Cardiac muscle cell (in vitro differentiated cells and primary cell): ENCODE measurements at regions not wholly inside any gene's neighbourhood (a gene's known extent, or its start where the extent isn't known, plus 50 kb on each side); places are given as distances from the start of the nearest gene placed in this dataset.

ENCODE experiments used
- DNase-seq, 2 donors: peaks; one replicate each; pipeline versions ENCODE4 v3.0.0 to v3.0.0-alpha.2; 2010 to 2017; ENCODE audit warnings: low read depth in 1 of 2, low spot score in 1 of 2
- H3K27ac ChIP-seq: fragments of 200-600 bp; sonication (generic); 2 replicates; pipeline ENCODE4 v1.5.1; 2016
- H3K27me3 ChIP-seq: fragments of 200-600 bp; sonication (generic); 2 replicates; pipeline ENCODE4 v1.6.0; 2016; ENCODE audit warnings: control low read depth
- H3K36me3 ChIP-seq: fragments of 200-600 bp; sonication (generic); 2 replicates; pipeline ENCODE4 v1.5.1; 2016; ENCODE audit warnings: control low read depth
- H3K4me1 ChIP-seq: fragments of 200-600 bp; sonication (generic); 2 replicates; pipeline ENCODE4 v1.8.1; 2017; ENCODE audit warnings: low read depth, mild to moderate bottlenecking, mixed run types
- H3K4me3 ChIP-seq: fragments of 200-600 bp; sonication (generic); 2 replicates; pipeline ENCODE4 v1.5.1; 2016; ENCODE audit warnings: mild to moderate bottlenecking
- H3K9me3 ChIP-seq: fragments of 200-600 bp; sonication (generic); 2 replicates; pipeline ENCODE4 v1.5.1; 2017; ENCODE audit warnings: low read depth, mild to moderate bottlenecking, control low read depth
- TF ChIP-seq, protein P1 (sequence below): IDR thresholded peaks from 2 replicates; pipeline ENCODE4 v1.5.1; 2012; ENCODE audit warnings: low read depth, mild to moderate bottlenecking, low read length

DNA sequence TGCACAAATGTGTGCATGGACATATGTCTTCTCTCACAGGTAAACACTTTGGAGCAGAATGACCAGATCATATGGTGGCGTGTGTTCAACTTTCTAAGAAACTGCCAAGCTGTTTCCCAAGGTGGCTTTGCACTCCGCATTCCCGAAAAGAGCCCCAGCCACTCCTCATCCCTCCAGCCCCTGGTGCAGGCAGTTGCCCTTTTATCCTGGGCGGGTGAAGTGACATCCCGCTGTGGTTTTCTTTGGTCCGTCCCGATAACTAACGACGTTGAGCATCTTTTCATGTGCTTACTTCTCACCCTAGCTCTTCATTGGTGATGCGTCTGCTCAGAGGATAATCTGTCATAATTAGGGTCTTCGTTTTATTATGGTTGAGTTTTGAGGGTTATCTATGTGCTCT lies 612.5 kb downstream of the MATN1 start:
- DNase-seq: no peak
- Histone ChIP-seq H3K27ac (no peak overlapping the region), H3K9me3 (no peaks in the 10 kb centered on the region), H3K4me3 (no peak overlapping the region), H3K27me3 (peaks cover 35% of the 10 kb centered on the region), H3K4me1 (no peaks in the 10 kb centered on the region), H3K36me3 (no peaks in the 10 kb centered on the region)
- TF ChIP-seq, protein P1, sequence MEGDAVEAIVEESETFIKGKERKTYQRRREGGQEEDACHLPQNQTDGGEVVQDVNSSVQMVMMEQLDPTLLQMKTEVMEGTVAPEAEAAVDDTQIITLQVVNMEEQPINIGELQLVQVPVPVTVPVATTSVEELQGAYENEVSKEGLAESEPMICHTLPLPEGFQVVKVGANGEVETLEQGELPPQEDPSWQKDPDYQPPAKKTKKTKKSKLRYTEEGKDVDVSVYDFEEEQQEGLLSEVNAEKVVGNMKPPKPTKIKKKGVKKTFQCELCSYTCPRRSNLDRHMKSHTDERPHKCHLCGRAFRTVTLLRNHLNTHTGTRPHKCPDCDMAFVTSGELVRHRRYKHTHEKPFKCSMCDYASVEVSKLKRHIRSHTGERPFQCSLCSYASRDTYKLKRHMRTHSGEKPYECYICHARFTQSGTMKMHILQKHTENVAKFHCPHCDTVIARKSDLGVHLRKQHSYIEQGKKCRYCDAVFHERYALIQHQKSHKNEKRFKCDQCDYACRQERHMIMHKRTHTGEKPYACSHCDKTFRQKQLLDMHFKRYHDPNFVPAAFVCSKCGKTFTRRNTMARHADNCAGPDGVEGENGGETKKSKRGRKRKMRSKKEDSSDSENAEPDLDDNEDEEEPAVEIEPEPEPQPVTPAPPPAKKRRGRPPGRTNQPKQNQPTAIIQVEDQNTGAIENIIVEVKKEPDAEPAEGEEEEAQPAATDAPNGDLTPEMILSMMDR: no peak

DNA sequence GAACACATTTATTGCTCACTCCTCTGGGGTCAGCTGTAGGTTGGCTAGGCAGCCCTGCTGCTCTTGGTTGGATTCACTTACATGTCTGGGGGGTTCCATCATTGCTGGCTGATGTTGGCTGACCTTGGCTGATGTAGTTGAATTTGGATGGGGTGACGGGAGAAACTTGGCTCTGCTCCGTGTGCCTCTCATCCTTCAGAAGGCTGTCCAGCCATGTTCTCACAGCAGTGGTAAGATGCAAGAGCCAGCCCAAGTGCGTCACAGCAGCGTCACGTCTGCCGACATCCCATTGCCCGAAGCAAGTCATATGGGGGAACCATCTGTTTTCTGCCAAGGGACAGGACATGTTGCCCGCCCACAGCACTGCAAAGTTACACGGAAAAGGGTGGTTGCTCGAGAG lies 613.5 kb downstream of the MATN1 start:
- TF ChIP-seq, protein P1: no peak
- peaks cover 38% of the 10 kb centered on the region for H3K27me3 ChIP-seq
- no peaks in the 10 kb centered on the region for H3K4me1 ChIP-seq
- peak in 1 of 2 donors; percentile 62 for DNase-seq
- no peak overlapping the region for H3K27ac ChIP-seq
- no peaks in the 10 kb centered on the region for H3K36me3 ChIP-seq
- H3K9me3 ChIP-seq: no peaks in the 10 kb centered on the region
- no peak overlapping the region for H3K4me3 ChIP-seq

DNA sequence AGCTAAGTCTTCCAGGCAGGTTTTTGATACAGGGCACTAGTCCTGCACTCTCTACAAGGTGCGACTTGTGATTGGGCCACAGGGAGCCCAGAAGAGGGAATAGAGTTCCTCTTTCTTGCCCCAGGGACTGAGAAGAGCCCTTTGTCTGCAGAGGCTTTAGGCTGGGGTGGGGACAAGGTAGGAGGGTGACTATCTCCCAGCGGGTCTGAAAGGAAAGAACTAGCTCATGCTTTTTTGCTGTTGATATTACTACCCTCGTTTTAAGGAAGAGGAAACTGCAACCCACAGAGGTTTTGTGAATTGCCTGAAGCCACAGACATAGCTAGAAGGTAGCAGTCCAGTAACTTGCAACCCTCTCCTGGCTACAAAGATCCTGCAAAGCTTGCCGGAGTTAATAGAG lies 615.2 kb downstream of the MATN1 start:
- Histone ChIP-seq H3K4me3 (no peak overlapping the region), H3K27ac (no peak overlapping the region), H3K27me3 (peaks cover 39% of the 10 kb centered on the region), H3K4me1 (peaks cover 3% of the 10 kb centered on the region), H3K9me3 (no peaks in the 10 kb centered on the region), H3K36me3 (no peaks in the 10 kb centered on the region)
- TF ChIP-seq, protein P1: no peak
- no peak for DNase-seq

DNA sequence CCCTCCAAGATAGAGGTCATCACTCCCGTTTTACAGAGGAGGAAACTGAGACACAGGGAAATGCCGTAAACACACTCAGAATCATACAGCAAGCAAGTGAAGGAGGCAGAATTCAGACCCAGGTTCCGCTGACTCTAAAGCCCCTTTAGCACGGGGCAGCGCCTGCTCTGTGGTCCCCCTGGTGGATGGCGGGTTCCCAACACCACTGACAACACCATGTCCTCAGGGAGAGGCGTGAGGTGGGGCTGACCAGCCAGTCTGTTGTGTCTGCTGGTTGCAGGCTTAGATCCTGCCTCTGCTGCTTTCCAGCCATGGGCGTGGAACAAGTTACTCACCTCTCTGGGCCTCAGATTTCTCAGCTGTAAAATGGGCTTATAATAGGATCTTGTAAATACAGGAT lies 617.3 kb downstream of the MATN1 start:
- Histone ChIP-seq H3K27ac (no peak overlapping the region), H3K4me1 (peaks cover 3% of the 10 kb centered on the region), H3K4me3 (no peak overlapping the region), H3K36me3 (no peaks in the 10 kb centered on the region), H3K9me3 (no peaks in the 10 kb centered on the region), H3K27me3 (peaks cover 39% of the 10 kb centered on the region)
- TF ChIP-seq, protein P1: peak; percentile 60
- peak; percentile 50 to 61 for DNase-seq

DNA sequence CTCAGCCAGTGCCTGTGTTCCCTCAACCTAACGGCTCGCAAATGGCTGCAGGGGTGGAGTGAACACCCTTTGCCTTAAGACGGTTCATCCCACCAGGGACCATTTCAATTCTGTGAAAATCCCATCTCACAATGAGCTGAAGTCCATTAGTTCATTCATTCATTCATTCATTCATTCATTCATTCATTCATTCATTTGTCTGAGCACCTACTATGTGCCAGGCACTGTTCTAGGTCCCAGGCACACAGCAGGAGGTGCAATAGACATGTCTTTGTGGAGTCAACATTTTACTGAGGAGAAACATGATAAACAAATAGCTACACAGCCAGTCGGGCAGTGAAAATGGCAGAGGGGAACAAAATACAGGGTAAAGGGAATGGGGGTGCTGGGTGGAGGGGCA lies 618.8 kb downstream of the MATN1 start:
- H3K4me3 ChIP-seq: no peak overlapping the region
- no peaks in the 10 kb centered on the region for H3K36me3 ChIP-seq
- H3K9me3 ChIP-seq: no peaks in the 10 kb centered on the region
- no peak overlapping the region for H3K27ac ChIP-seq
- TF ChIP-seq, protein P1: no peak
- peaks cover 3% of the 10 kb centered on the region for H3K4me1 ChIP-seq
- DNase-seq: no peak
- H3K27me3 ChIP-seq: peaks cover 24% of the 10 kb centered on the region
